ENCODE measurements at regions not wholly inside any gene's neighbourhood (a gene's known extent, or its start where the extent isn't known, plus 50 kb on each side); places are given as distances from the start of the nearest gene placed in this dataset.

GRCh38 chr6:135577059-135577538, 79.6 kb upstream of the AHI1 start:
- Histone ChIP-seq H2AFZ (ENCODE audit: insufficient read depth, low read depth, low read length, poor library complexity, severe bottlenecking) (peak overlapping the region; percentile 26), H3K4me2 (replicated peaks; ENCODE audit: low read depth, low read length, poor library complexity, severe bottlenecking) (no peak overlapping the region), H3K4me1 (ENCODE audit: control insufficient read depth in 2 of 2, insufficient read depth in 2 of 2, low read length in 2 of 2) (peaks cover 4% of the 10 kb centered on the region in 2 donors), H3K4me3 (ENCODE audit: control extremely low read depth in 1 of 5, extremely low read depth in 1 of 5, insufficient read depth in 1 of 5, low read depth in 2 of 5, low read length in 4 of 5) (no peak overlapping the region), H3K36me3 (replicated peaks in 1 of 2; ENCODE audit: control extremely low read depth in 1 of 2, control insufficient read depth in 1 of 2, extremely low read depth in 1 of 2, insufficient read depth in 2 of 2, low read length in 1 of 2) (no peaks in the 10 kb centered on the region), H3K9me3 (ENCODE audit: control extremely low read depth in 1 of 3, control insufficient read depth in 2 of 3, insufficient read depth in 1 of 3, low read length in 2 of 3) (no peaks in the 10 kb centered on the region), H3K9ac (ENCODE audit: low read length) (no peak overlapping the region), H3K79me2 (ENCODE audit: control insufficient read depth, insufficient read depth, low read length) (no peaks in the 10 kb centered on the region), H4K20me1 (ENCODE audit: control insufficient read depth, insufficient read depth, low read length, poor library complexity, severe bottlenecking) (no peaks in the 10 kb centered on the region), H3K27me3 (replicated peaks in 1 of 4; ENCODE audit: control extremely low read depth in 1 of 4, control insufficient read depth in 3 of 4, insufficient read depth in 4 of 4, low read length in 3 of 4) (no peaks in the 10 kb centered on the region), H3K27ac (ENCODE audit: low read length in 2 of 2) (no peak overlapping the region)
- WGBS (ENCODE audit: insufficient coverage): 40% methylated on average over 1 of the region's 1 CpG
- Mint-ChIP-seq H3K4me1 (peaks cover 6% of the 10 kb centered on the region), H3K27me3 (no peaks in the 10 kb centered on the region), H3K27ac (no peak overlapping the region), H3K9me3 (ENCODE audit: insufficient read depth) (no peaks in the 10 kb centered on the region), H3K4me3 (no peak overlapping the region)
- intact Hi-C loops (cut with micrococcal nuclease): no loop called here
- TF ChIP-seq EZH2 (IDR thresholded peaks at IDR 0.05; ENCODE audit: borderline replicate concordance, insufficient read depth, low read depth, low read length, poor library complexity, severe bottlenecking): no peak
- DNase-seq: peak; percentile 14
- ChIA-PET POLR2A (interaction anchor here (1.2 kb wide), 1 partner anchor 9 kb away, joined by 3 read pairs; no protein-coding TSS in a partner anchor), CTCF (interaction anchor here (1.3 kb wide), 1 partner anchor 333 kb away, joined by 4 read pairs; no protein-coding TSS in a partner anchor)
- peak; percentile 79 for ATAC-seq (ENCODE audit: low read depth)

DNA sequence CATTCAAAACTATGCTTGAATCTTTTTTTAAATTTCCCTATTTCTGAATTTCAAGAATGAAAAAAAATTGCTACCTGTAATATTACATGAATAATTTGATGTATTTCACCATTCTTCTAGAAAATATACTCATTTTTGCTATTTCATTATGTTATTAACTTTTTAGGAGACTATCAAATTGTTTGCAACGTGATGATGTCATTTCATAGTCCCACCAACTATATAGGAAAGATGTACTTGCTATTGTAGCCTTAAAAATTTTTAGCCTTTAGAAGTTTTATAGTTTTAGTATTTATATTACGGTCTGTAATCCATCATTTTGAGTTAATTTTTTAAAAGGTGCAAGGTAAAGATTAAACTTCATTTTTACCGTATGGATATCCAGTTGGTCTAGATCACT, 81.4 kb upstream of the AHI1 start:
- Histone ChIP-seq H3K4me1 (ENCODE audit: control insufficient read depth in 2 of 2, insufficient read depth in 2 of 2, low read length in 2 of 2) (peaks cover 4% of the 10 kb centered on the region in 2 donors), H3K27ac (ENCODE audit: low read length in 2 of 2) (no peak overlapping the region), H3K36me3 (replicated peaks in 1 of 2; ENCODE audit: control extremely low read depth in 1 of 2, control insufficient read depth in 1 of 2, extremely low read depth in 1 of 2, insufficient read depth in 2 of 2, low read length in 1 of 2) (no peaks in the 10 kb centered on the region), H2AFZ (ENCODE audit: insufficient read depth, low read depth, low read length, poor library complexity, severe bottlenecking) (no peak overlapping the region), H3K9me3 (ENCODE audit: control extremely low read depth in 1 of 3, control insufficient read depth in 2 of 3, insufficient read depth in 1 of 3, low read length in 2 of 3) (peaks cover 0 to 1% (median 0%) of the 10 kb centered on the region in 3 donors), H3K27me3 (replicated peaks in 1 of 4; ENCODE audit: control extremely low read depth in 1 of 4, control insufficient read depth in 3 of 4, insufficient read depth in 4 of 4, low read length in 3 of 4) (no peaks in the 10 kb centered on the region), H3K4me2 (replicated peaks; ENCODE audit: low read depth, low read length, poor library complexity, severe bottlenecking) (no peak overlapping the region), H3K9ac (ENCODE audit: low read length) (no peak overlapping the region), H4K20me1 (ENCODE audit: control insufficient read depth, insufficient read depth, low read length, poor library complexity, severe bottlenecking) (no peaks in the 10 kb centered on the region), H3K4me3 (ENCODE audit: control extremely low read depth in 1 of 5, extremely low read depth in 1 of 5, insufficient read depth in 1 of 5, low read depth in 2 of 5, low read length in 4 of 5) (no peak overlapping the region), H3K79me2 (ENCODE audit: control insufficient read depth, insufficient read depth, low read length) (no peaks in the 10 kb centered on the region)
- ATAC-seq (ENCODE audit: low read depth) (no peak), DNase-seq (no peak)
- WGBS (ENCODE audit: insufficient coverage): no CpG with 5 or more reads among the region's 3 CpGs
- peaks cover 6% of the 10 kb centered on the region for H3K4me1 Mint-ChIP-seq
- H3K4me3 Mint-ChIP-seq: no peak overlapping the region
- TF ChIP-seq, protein P1, sequence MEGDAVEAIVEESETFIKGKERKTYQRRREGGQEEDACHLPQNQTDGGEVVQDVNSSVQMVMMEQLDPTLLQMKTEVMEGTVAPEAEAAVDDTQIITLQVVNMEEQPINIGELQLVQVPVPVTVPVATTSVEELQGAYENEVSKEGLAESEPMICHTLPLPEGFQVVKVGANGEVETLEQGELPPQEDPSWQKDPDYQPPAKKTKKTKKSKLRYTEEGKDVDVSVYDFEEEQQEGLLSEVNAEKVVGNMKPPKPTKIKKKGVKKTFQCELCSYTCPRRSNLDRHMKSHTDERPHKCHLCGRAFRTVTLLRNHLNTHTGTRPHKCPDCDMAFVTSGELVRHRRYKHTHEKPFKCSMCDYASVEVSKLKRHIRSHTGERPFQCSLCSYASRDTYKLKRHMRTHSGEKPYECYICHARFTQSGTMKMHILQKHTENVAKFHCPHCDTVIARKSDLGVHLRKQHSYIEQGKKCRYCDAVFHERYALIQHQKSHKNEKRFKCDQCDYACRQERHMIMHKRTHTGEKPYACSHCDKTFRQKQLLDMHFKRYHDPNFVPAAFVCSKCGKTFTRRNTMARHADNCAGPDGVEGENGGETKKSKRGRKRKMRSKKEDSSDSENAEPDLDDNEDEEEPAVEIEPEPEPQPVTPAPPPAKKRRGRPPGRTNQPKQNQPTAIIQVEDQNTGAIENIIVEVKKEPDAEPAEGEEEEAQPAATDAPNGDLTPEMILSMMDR (IDR thresholded peaks at IDR 0.05): no peak
- TF ChIP-seq EZH2 (IDR thresholded peaks at IDR 0.05; ENCODE audit: borderline replicate concordance, insufficient read depth, low read depth, low read length, poor library complexity, severe bottlenecking): no peak
- H3K27ac Mint-ChIP-seq: no peak overlapping the region
- H3K9me3 Mint-ChIP-seq (ENCODE audit: insufficient read depth): no peaks in the 10 kb centered on the region
- CTCF ChIA-PET: no interaction called here
- intact Hi-C loops (cut with micrococcal nuclease): no loop called here
- peaks cover 2% of the 10 kb centered on the region for H3K27me3 Mint-ChIP-seq
- POLR2A ChIA-PET: no interaction called here

Measured in B cell (primary cell).